HG02623 (cell line): ENCODE measurements at regions not wholly inside any gene's neighbourhood (a gene's known extent, or its start where the extent isn't known, plus 50 kb on each side); places are given as distances from the start of the nearest gene placed in this dataset.
"Not testable (repeated sequence)": the region's sequence is repeated elsewhere in the genome, so short reads cannot be mapped to it uniquely, and the experiment has no call there.

Experiments used
- ATAC-seq: cut with Tn5 transposase; IDR thresholded peaks from one replicate; pipeline ENCODE4 v1.9.1; 2021; ENCODE audit warnings: moderate library complexity; ENCODE audit not compliant: unreplicated experiment

DNA sequence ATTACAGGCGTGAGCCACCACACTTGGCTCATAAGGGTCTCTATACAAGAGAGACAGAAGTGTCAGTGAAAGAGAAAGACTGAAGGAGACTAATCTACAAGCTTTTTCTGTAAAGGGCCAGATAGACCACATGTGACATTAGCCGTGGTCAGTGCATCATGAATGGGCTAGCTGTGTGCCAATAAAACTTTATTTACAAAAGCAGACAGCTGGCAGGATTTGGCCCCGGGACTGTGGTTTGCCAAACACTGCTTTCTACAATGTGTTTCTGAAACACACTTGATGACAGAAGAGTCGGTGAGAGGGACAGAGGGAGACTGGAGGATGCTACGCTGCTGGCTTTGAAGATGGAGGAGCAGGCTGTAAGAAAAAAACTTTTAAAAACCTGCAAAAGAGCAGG is 285.4 kb downstream of the TFAP2C start:
- no peak for ATAC-seq

DNA sequence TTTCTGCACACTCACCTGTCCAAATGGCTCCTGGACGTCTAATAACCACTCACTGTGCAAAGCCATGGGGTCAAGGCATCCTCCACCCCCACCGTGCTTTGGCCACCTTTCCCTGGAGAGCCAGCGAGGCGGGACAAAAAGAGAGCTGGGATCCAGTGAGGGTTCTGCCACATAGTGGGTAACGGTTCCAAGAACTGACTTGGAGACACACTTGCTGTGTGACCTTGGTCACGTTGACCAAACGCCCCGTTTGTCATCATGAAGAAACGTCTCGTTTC is 287.2 kb downstream of the TFAP2C start:
- no peak for ATAC-seq

DNA sequence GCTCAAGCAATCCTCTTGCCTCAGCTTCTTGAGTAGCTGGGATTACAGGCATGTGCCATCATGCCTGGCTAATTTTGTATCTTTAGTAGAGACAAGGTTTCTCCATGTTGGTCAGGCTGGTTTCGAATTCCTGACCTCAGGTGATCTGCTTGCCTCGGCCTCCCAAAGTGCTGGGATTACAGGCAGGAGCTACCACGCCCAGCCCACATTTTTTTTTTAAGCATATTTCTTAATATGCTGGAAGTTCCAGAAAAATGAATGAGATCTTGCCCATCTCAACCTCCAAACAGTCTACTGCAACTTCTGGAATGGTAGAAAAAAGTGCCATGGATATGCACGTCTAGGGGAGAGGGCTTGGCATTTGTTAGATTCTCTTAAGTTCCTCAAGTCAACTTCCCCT is 290.9 kb downstream of the TFAP2C start:
- ATAC-seq: not testable (repeated sequence)

- no peak for ATAC-seq
Measured at GRCh38 chr20:56922497-56922896, 293.4 kb downstream of the TFAP2C start.

DNA sequence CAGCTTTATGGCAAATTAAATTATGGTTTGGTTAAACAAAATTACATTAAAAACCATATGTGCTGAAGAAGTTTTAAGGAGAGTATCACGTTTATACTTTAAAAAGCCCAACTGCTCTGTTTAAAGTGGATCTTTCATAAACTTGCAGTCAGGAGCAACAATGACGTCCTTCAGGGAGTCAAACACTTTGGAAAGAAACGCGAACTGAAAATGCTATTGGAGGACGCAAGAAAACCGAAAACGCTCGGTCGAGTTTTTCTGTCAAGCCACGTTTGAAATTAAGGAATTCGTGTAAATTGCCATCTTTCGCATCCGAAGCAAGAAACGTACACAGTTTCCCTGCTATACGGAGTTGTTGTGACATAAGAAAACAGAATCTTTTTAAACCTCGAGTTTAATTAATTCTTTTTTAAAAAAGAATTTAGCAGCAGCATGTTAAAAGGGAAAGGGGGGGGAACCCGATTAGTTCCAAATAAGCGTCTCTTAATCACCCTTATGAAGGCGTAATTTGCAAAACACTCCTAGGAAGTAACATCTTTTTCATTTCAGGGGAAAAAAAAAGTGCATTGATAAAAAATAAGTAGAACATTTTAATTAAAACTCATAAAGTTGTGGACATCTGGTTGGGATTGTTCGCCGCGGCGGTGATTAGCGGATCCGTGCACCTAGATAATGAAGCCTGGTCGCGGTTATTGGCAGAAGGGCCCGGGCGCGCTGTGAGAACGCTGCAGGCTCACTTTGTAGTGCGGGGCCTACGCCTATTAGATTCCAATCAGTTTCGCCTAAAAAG is 295.4 kb downstream of the TFAP2C start:
- ATAC-seq: no peak

DNA sequence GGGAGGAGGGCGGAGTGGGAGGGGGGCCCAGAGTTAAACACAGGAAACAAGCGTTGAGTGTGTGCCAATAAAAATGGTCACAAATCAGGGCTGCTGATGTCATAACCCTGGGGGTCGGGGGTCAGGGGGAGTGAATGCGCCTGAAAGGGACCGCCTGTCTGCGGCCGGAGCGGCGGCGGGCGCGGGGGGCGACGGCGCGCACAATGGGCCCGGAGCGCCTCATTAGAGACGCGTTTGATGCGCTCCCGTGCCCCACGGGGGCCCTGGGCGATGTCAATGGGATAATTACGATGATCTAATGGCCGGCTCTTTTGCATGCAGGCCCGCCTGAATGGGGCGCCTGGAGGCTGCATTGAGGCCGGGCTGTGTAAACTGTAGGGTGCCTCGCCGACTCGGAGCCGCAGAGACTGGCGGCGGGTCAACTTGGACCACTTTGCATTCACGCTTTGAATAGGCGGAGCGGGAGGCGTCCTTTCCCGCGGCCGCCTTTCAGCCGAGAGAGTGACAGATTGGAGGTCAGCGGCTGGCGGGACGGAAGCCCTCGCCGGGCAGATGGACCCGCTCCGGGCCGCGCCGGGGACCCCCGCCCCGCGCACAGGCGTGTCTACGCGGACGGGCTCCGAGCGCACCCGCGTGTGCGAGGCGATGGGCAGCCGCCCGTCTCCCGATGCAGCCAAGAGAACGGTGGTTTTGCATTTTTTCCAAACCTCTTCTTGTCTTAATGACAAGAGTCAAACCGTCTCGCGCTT is 296.1 kb downstream of the TFAP2C start:
- no peak for ATAC-seq

- no peak for ATAC-seq
Measured at GRCh38 chr20:56925831-56926170, 296.7 kb downstream of the TFAP2C start.

DNA sequence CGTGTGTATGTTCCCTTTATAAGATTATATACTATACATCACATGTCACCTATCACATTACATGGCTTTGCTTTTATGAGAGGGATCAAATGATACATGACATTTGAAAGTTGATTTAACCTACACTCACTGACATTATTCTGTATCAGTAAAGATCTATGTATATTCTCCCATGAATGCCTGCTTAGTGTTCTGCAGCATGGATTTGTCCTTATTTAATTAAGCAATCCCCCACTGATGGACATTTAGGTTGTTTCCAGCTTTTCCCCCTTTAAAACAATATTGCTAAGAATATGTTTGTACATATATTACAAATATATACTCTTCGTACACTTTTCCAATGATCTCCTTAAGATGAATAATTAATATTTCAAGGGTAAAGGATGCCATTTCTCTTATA is 297.4 kb downstream of the TFAP2C start:
- no peak for ATAC-seq

- ATAC-seq: no peak
Measured at GRCh38 chr20:56927127-56927526, 298.0 kb downstream of the TFAP2C start.

DNA sequence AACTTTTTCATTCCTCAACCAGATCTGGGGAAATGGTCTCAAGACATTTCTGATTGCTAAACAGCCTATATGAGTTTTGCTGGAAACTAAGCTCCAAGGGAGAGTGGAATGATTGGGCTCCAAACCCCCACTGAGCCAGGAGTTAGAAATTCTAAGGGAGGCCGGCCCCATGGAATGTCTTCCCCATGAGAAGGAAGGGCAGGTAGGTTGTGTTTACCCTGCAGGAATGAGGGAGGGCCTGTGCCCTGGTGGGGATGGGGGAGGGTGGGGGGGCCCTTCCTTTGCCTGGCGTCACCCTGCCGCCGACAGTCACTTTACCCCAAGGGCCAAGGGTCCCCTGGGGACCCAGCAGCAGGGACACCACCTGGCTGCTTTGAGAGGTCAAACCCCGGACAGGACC is 298.9 kb downstream of the TFAP2C start:
- ATAC-seq: no peak

DNA sequence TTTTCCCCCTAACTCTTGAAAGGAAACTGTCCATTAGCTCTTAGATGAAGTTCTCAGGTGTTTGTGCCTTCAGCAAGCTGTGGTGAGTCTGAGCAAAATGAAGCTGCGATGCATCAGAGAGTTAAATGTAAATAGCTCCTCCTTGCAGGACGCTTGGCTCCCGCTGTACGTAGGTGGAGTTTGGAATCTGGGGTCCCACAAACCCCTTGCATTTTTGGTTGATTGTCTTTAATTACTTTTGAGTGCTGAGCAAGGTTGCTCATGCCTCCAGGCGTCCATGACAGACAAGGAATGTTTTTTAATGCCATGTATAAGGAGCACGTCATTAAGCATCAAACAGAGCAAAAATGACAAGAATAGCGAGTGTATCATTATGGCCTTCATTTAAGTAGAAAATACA is 300.5 kb downstream of the TFAP2C start:
- ATAC-seq: no peak

DNA sequence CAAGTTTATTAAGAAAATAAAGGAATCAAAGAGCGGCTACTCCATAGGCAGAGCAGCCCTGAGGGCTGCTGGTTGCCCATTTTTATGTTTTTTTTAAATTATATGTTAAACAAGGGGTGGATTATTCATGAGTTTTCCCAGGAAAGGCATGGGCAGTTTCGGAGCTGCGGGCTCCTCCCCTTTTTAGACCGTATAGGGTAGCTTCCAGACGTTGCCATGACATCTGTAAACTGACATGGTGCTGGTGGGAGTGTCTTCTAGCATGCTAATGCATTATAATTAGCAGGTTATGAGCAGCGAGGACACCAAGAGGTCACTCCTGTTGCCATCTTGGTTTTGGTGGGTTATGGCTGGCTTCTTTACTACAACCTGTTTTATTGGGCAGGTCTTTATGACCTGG is 301.8 kb downstream of the TFAP2C start:
- ATAC-seq: no peak

GRCh38 chr20:56932575-56933330 is 303.6 kb downstream of the TFAP2C start:
- no peak for ATAC-seq

- no peak for ATAC-seq
Measured at GRCh38 chr20:56933331-56933698, 304.2 kb downstream of the TFAP2C start.

DNA sequence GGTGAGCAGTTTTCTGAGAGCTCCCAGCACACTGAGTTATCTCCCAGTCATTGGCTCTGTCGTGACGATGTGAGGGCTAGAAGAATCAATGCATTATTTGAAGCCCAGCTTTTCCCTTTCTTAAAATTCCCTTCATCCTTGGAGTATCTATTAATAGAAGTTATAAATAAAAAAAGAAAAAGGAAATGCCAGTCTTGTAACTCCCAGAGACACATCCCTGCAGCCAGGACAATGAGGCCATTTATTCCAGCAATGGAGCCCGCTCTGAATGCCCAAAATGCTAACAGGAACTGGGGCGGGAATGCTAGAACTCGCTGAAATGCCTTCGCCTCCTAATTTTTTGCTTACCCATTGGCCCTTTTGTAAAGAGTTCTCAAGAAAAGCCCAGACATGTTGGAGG is 305.8 kb downstream of the TFAP2C start:
- no peak for ATAC-seq

- no peak for ATAC-seq
Measured at GRCh38 chr20:56940466-56940865, 311.4 kb downstream of the TFAP2C start.

- no peak for ATAC-seq
Measured at GRCh38 chr20:56941101-56941686, 312.1 kb downstream of the TFAP2C start.

DNA sequence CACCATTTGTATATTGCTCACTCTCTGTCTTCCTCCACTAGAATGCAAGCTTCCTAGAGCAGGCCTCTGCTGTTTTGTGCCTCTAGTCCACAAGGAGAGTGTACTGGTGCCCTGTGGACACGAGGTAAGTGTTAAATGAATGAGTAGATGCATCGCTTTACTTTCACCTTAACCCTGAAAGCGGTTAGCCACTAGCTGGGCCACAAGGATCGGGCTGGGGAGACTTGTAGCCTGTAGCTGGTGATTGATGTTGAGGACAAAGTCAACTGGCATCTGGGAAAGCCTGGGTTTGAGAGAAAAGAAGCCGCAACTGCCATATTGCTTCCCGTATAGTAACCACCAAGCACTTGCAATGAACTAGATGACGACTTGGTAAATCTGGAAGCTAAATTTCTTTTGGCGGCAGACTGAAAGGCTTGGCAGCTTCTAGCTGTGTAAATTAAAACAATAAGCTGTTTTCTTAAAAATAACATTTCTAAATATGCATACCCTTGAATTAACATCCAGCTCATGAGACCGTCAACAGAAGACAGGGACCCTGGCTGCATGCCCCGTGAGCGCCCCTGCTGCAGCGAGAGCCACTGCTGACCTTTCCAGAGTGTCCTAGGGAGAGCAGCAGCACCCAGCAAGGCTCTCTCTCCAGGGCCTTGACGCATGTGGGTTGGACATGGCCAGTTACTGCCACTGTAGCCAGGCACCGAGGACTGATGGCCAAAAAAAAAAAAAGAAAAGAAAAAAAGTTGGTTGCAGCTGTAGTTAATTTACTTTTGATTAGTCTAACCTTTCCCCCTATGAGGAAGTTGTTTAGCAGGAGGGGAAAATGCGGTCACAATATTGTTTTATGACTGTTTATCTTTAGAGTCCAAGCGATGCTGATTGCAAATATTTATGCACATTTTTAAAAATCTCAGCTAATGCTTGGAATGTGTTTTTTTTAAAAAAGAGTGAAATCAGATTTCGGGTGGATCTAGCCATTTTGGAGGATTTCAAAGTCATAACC is 315.1 kb downstream of the TFAP2C start:
- ATAC-seq: no peak

DNA sequence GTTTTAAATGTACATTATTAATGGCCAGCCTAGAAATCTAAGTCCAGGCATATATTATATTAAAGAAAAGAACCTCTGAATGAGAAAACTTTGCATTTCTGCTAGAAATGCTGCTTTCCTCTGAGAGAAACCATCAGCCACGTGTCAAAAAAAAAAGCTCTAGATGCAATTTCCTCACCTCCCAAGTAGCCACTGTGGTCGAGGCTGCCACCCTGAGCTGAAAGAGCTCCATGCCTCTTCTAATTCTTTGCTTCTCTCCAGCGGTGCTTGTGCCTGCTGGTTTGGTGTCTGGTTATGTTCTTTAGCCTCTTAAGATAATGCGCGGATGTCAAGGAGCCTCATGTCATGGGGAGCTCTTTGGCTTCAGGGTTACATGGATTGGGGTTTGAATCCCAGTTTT is 316.0 kb downstream of the TFAP2C start:
- ATAC-seq: no peak

- ATAC-seq: no peak
Measured at GRCh38 chr20:56945901-56946300, 316.8 kb downstream of the TFAP2C start.

- ATAC-seq: no peak
Measured at GRCh38 chr20:56949318-56949717, 317.1 kb downstream of the BMP7 start.
